Uterus (tissue), 1 donor: ENCODE measurements at regions not wholly inside any gene's neighbourhood (a gene's known extent, or its start where the extent isn't known, plus 50 kb on each side); places are given as distances from the start of the nearest gene placed in this dataset. TPM values are rescaled to one million over a fixed set of nuclear protein-coding genes. Genes with fewer than 3 reads are reported as not detected.

ENCODE experiments used
- small RNA-seq: library from RNA; depleted of rRNA; stranded (forward); fragments of <200 nt; gene quantifications from one replicate; pipeline ENCODE3, GENCODE V24; 2016

Small RNAs in the stretch of these regions (small RNA-seq; reads per million reads assigned to genes)
- gene RN7SL221P: not detected
